HEK293 (cell line): ENCODE measurements at regions not wholly inside any gene's neighbourhood (a gene's known extent, or its start where the extent isn't known, plus 50 kb on each side); places are given as distances from the start of the nearest gene placed in this dataset.

Experiments used
- CTCF ChIA-PET: fragments of 350-600 bp; formaldehyde crosslinking; extraction: SDS; loops from one replicate; lab custom pipeline; 2021; ENCODE audit warnings: antibody characterized with exemption; lab: Yijun Ruan, JAX
- POLR2A ChIA-PET: fragments of 300-600 bp; formaldehyde crosslinking; extraction: SDS; loops from one replicate; lab custom pipeline; 2020; ENCODE audit warnings: antibody characterized with exemption, inconsistent platforms; lab: Yijun Ruan, JAX
- H3K27ac ChIP-seq: fragments of 200-500 bp; sonication (Bioruptor generic); 2 replicates; pipeline ENCODE4 v1.5.1; 2014; ENCODE audit warnings: low read depth, low read length, control low read depth, inconsistent platforms; ENCODE audit errors: extremely low read depth
- H3K36me3 ChIP-seq, 2 experiments: fragments of 200-500 bp in 1 of 2; sonication (Bioruptor generic) in 1 of 2; 1 replicate in 1 of 2; 2 replicates in 1 of 2; pipeline ENCODE4 v1.5.1; 2014 to 2017; ENCODE audit warnings: inconsistent platforms in 2 of 2, low read length in 2 of 2; ENCODE audit not compliant: control insufficient read depth in 2 of 2, insufficient read depth in 1 of 2
- H3K4me1 ChIP-seq: fragments of 200-500 bp; sonication (Bioruptor generic); 2 replicates; pipeline ENCODE4 v1.5.1; 2014; ENCODE audit warnings: mild to moderate bottlenecking, low read length, inconsistent platforms; ENCODE audit not compliant: control insufficient read depth, insufficient read depth
- H3K4me3 ChIP-seq: 2 replicates; pipeline ENCODE4 v1.5.1; 2011; ENCODE audit warnings: low read depth, mild to moderate bottlenecking, control low read depth, low read length, moderate library complexity
- H3K9me3 ChIP-seq: fragments of 200-500 bp; sonication (Bioruptor generic); 2 replicates; pipeline ENCODE4 v1.5.1; 2014; ENCODE audit warnings: low read depth, low read length, inconsistent platforms; ENCODE audit not compliant: control insufficient read depth, insufficient read depth
- ZBTB1 ChIP-seq: fragments of 450-650 bp; formaldehyde crosslinking; IDR thresholded peaks from 2 replicates; pipeline ENCODE4 v1.5.1; 2016; ENCODE audit warnings: missing biosample characterization, missing genetic modification characterization
- ZBTB10 ChIP-seq: fragments of 450-650 bp; formaldehyde crosslinking; IDR thresholded peaks from 2 replicates; pipeline ENCODE4 v1.5.1; 2016; ENCODE audit warnings: missing biosample characterization, missing genetic modification characterization
- ZFP3 ChIP-seq: fragments of 450-650 bp; formaldehyde crosslinking; IDR thresholded peaks from 2 replicates; pipeline ENCODE4 v1.5.1; 2016; ENCODE audit warnings: low read depth, missing biosample characterization, missing genetic modification characterization
- ZNF169 ChIP-seq: fragments of 450-650 bp; formaldehyde crosslinking; IDR thresholded peaks from 2 replicates; pipeline ENCODE4 v1.5.1; 2016; ENCODE audit warnings: missing biosample characterization, missing genetic modification characterization
- ZNF2 ChIP-seq: fragments of 450-650 bp; formaldehyde crosslinking; IDR thresholded peaks from 2 replicates; pipeline ENCODE4 v1.5.1; 2016; ENCODE audit warnings: missing biosample characterization, missing genetic modification characterization
- ZNF248 ChIP-seq: fragments of 450-650 bp; formaldehyde crosslinking; IDR thresholded peaks from 2 replicates; pipeline ENCODE4 v1.5.1; 2017; ENCODE audit warnings: missing biosample characterization, missing genetic modification characterization
- ZNF266 ChIP-seq: fragments of 450-650 bp; formaldehyde crosslinking; IDR thresholded peaks from 2 replicates; pipeline ENCODE4 v1.5.1; 2016; ENCODE audit warnings: missing biosample characterization, missing genetic modification characterization, low read depth
- ZNF280C ChIP-seq: fragments of 450-650 bp; formaldehyde crosslinking; IDR thresholded peaks from 2 replicates; pipeline ENCODE4 v1.5.1; 2016; ENCODE audit warnings: missing biosample characterization, missing genetic modification characterization
- ZNF324 ChIP-seq: fragments of 450-650 bp; formaldehyde crosslinking; IDR thresholded peaks from 2 replicates; pipeline ENCODE4 v1.5.1; 2016; ENCODE audit warnings: missing biosample characterization, missing genetic modification characterization
- ZNF335 ChIP-seq: fragments of 450-650 bp; formaldehyde crosslinking; conservative IDR thresholded peaks from 2 replicates; pipeline ENCODE4 v1.5.1; 2016; ENCODE audit warnings: missing biosample characterization, missing genetic modification characterization
- ZNF341 ChIP-seq: fragments of 450-650 bp; formaldehyde crosslinking; IDR thresholded peaks from 2 replicates; pipeline ENCODE4; 2016; ENCODE audit warnings: low read depth, missing biosample characterization, missing genetic modification characterization
- ZNF544 ChIP-seq: fragments of 450-650 bp; formaldehyde crosslinking; IDR thresholded peaks from 2 replicates; pipeline ENCODE4 v1.5.0; 2017; ENCODE audit warnings: missing biosample characterization, missing genetic modification characterization
- ZNF549 ChIP-seq: fragments of 450-650 bp; IDR thresholded peaks from 2 replicates; pipeline ENCODE4 v1.5.1; 2018; ENCODE audit warnings: missing biosample characterization, missing genetic modification characterization, mild to moderate bottlenecking, inconsistent platforms, moderate library complexity
- ZNF585B ChIP-seq: fragments of 450-650 bp; formaldehyde crosslinking; IDR thresholded peaks from 2 replicates; pipeline ENCODE4 v1.5.1; 2016; ENCODE audit warnings: missing biosample characterization, missing genetic modification characterization
- ZNF623 ChIP-seq: fragments of 450-650 bp; formaldehyde crosslinking; IDR thresholded peaks from 2 replicates; pipeline ENCODE4 v1.5.1; 2016; ENCODE audit warnings: missing biosample characterization, missing genetic modification characterization
- ZNF626 ChIP-seq: fragments of 450-650 bp; sonication (Bioruptor Pico); formaldehyde crosslinking; IDR thresholded peaks from 2 replicates; pipeline ENCODE4 v1.5.1; 2018; ENCODE audit warnings: missing biosample characterization, missing genetic modification characterization, inconsistent platforms
- ZNF645 ChIP-seq: fragments of 450-650 bp; formaldehyde crosslinking; IDR thresholded peaks from 2 replicates; pipeline ENCODE4; 2016; ENCODE audit warnings: missing biosample characterization, missing genetic modification characterization
- ZNF658 ChIP-seq: fragments of 450-650 bp; formaldehyde crosslinking; IDR thresholded peaks from 2 replicates; pipeline ENCODE4; 2016; ENCODE audit warnings: missing biosample characterization, missing genetic modification characterization
- ZNF747 ChIP-seq: fragments of 450-650 bp; formaldehyde crosslinking; IDR thresholded peaks from 2 replicates; pipeline ENCODE4 v1.5.1; 2016; ENCODE audit warnings: missing biosample characterization, missing genetic modification characterization
- ZNF792 ChIP-seq: fragments of 450-650 bp; formaldehyde crosslinking; IDR thresholded peaks from 2 replicates; pipeline ENCODE4 v1.5.1; 2016; ENCODE audit warnings: missing biosample characterization, missing genetic modification characterization
- TF ChIP-seq, protein P1 (sequence below): fragments of 450-650 bp; formaldehyde crosslinking; IDR thresholded peaks from 2 replicates; pipeline ENCODE4 v1.5.1; 2016; ENCODE audit warnings: missing biosample characterization, missing genetic modification characterization, borderline replicate concordance
- TF ChIP-seq, protein P2 (sequence below): fragments of 450-650 bp; formaldehyde crosslinking; IDR thresholded peaks from 2 replicates; pipeline ENCODE4 v1.5.1; 2017; ENCODE audit warnings: missing biosample characterization, missing genetic modification characterization

DNA sequence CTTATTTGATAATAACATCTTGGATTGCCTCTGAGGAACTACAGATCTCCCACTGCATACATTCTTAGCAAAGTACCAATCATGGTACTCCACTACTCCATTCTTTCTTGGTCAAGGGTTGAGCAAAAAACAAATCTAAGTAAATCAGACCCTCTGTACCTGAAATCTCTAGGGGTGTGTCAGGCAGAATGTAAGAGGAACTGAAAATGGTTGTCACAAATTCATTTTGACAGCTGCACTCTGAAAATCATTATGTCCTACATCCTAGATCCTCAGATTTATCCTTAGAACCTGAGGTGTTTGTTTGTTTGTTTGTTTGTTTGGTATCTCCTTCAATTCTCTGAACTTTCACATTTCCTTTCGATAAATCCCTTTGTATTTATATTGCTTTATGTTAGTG is 433.2 kb upstream of the BTBD3 start:
- no peak overlapping the region for H3K4me3 ChIP-seq
- H3K4me1 ChIP-seq, result no peaks in the 10 kb centered on the region
- TF ChIP-seq ZNF645 (no peak), ZFP3 (tag by site-specific recombination) (no peak), ZNF341 (tag by site-specific recombination) (no peak), ZNF658 (tag by site-specific recombination) (no peak), ZNF169 (tag by site-specific recombination) (no peak), ZNF324 (tag by site-specific recombination) (no peak), ZNF248 (tag by site-specific recombination) (no peak), ZNF2 (tag by site-specific recombination) (no peak), ZNF266 (tag by site-specific recombination) (no peak), ZNF747 (no peak), ZNF549 (no peak), ZNF544 (tag by site-specific recombination) (no peak), ZNF623 (tag by site-specific recombination) (no peak)
- TF ChIP-seq, protein P1, sequence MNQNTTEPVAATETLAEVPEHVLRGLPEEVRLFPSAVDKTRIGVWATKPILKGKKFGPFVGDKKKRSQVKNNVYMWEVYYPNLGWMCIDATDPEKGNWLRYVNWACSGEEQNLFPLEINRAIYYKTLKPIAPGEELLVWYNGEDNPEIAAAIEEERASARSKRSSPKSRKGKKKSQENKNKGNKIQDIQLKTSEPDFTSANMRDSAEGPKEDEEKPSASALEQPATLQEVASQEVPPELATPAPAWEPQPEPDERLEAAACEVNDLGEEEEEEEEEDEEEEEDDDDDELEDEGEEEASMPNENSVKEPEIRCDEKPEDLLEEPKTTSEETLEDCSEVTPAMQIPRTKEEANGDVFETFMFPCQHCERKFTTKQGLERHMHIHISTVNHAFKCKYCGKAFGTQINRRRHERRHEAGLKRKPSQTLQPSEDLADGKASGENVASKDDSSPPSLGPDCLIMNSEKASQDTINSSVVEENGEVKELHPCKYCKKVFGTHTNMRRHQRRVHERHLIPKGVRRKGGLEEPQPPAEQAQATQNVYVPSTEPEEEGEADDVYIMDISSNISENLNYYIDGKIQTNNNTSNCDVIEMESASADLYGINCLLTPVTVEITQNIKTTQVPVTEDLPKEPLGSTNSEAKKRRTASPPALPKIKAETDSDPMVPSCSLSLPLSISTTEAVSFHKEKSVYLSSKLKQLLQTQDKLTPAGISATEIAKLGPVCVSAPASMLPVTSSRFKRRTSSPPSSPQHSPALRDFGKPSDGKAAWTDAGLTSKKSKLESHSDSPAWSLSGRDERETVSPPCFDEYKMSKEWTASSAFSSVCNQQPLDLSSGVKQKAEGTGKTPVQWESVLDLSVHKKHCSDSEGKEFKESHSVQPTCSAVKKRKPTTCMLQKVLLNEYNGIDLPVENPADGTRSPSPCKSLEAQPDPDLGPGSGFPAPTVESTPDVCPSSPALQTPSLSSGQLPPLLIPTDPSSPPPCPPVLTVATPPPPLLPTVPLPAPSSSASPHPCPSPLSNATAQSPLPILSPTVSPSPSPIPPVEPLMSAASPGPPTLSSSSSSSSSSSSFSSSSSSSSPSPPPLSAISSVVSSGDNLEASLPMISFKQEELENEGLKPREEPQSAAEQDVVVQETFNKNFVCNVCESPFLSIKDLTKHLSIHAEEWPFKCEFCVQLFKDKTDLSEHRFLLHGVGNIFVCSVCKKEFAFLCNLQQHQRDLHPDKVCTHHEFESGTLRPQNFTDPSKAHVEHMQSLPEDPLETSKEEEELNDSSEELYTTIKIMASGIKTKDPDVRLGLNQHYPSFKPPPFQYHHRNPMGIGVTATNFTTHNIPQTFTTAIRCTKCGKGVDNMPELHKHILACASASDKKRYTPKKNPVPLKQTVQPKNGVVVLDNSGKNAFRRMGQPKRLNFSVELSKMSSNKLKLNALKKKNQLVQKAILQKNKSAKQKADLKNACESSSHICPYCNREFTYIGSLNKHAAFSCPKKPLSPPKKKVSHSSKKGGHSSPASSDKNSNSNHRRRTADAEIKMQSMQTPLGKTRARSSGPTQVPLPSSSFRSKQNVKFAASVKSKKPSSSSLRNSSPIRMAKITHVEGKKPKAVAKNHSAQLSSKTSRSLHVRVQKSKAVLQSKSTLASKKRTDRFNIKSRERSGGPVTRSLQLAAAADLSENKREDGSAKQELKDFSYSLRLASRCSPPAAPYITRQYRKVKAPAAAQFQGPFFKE (tag by site-specific recombination), result no peak
- H3K9me3 ChIP-seq, result no peaks in the 10 kb centered on the region
- CTCF ChIA-PET, result no interaction called here
- no peaks in the 10 kb centered on the region for H3K36me3 ChIP-seq
- H3K27ac ChIP-seq, result no peak overlapping the region
- POLR2A ChIA-PET, result no interaction called here

DNA sequence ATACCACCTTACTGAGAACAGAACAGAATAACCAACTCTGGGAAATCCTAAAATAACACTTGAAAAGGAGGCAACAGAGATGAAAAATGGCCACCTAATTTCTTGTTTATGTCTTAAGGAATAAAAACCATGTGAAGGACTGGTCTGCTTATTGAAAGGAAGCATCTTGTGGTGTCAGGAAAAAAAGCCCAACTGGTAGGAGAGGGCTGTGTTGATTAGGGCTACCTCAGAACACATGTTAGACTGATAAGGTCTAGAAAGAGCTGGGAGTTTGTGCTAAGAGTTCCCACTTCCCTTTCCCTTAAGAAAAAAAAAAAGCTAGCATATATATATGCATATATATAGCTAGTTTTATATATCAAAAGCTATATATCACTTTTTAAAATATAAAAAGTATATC is 425.3 kb upstream of the BTBD3 start:
- ChIA-PET POLR2A (no interaction called here), CTCF (interaction anchor here (0.5 to 1.1 kb wide), 3 partner anchors 11 to 1065 kb away, joined by 3 to 4 read pairs (median 3); no protein-coding TSS in a partner anchor)
- Histone ChIP-seq H3K9me3 (no peaks in the 10 kb centered on the region), H3K36me3 (no peaks in the 10 kb centered on the region), H3K4me3 (no peak overlapping the region), H3K4me1 (no peaks in the 10 kb centered on the region), H3K27ac (no peak overlapping the region)
- no peak for TF ChIP-seq ZNF626
- no peak for TF ChIP-seq ZNF585B
- TF ChIP-seq ZNF335 (tag by site-specific recombination), result no peak
- no peak for TF ChIP-seq ZNF2 (tag by site-specific recombination)
- TF ChIP-seq ZNF280C (tag by site-specific recombination), result no peak
- no peak for TF ChIP-seq ZBTB10 (tag by site-specific recombination)
- no peak for TF ChIP-seq ZNF792 (tag by site-specific recombination)
- no peak for TF ChIP-seq ZBTB1 (tag by site-specific recombination)
- TF ChIP-seq, protein P2, sequence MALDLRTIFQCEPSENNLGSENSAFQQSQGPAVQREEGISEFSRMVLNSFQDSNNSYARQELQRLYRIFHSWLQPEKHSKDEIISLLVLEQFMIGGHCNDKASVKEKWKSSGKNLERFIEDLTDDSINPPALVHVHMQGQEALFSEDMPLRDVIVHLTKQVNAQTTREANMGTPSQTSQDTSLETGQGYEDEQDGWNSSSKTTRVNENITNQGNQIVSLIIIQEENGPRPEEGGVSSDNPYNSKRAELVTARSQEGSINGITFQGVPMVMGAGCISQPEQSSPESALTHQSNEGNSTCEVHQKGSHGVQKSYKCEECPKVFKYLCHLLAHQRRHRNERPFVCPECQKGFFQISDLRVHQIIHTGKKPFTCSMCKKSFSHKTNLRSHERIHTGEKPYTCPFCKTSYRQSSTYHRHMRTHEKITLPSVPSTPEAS, result no peak
